Keratinocyte (primary cell): ENCODE measurements at regions not wholly inside any gene's neighbourhood (a gene's known extent, or its start where the extent isn't known, plus 50 kb on each side); places are given as distances from the start of the nearest gene placed in this dataset.

Experiments used
- DNase-seq: peaks from one replicate; pipeline ENCODE4 v3.0.0-alpha.2; 2011; ENCODE audit warnings: low read depth, missing footprints, low spot score
- FAIRE-seq: peaks from 2 replicates; lab custom pipeline; 2011; peaks lifted over from hg19 to GRCh38; lab: Jason Lieb, UNC
- H2AFZ ChIP-seq: 2 replicates; pipeline ENCODE4 v1.6.0; 2012; ENCODE audit warnings: low read length, control low read depth, inconsistent platforms; ENCODE audit not compliant: control insufficient read depth
- H3K27ac ChIP-seq: 2 replicates; pipeline ENCODE4 v1.5.1; 2011; ENCODE audit warnings: low read length; ENCODE audit not compliant: control insufficient read depth, insufficient read depth
- H3K27me3 ChIP-seq: 3 replicates; pipeline ENCODE4 v1.6.0; 2011; ENCODE audit warnings: low read length; ENCODE audit not compliant: control insufficient read depth, insufficient read depth; ENCODE audit errors: extremely low read depth
- H3K36me3 ChIP-seq, 2 experiments: 2 replicates in 1 of 2; 3 replicates in 1 of 2; pipeline ENCODE4 v1.5.1; 2011; ENCODE audit warnings: low read length in 2 of 2, mild to moderate bottlenecking in 1 of 2; ENCODE audit not compliant: control insufficient read depth in 2 of 2, insufficient read depth in 2 of 2; ENCODE audit errors: extremely low read depth in 1 of 2
- H3K4me1 ChIP-seq: 3 replicates; pipeline ENCODE4 v1.5.1; 2011; ENCODE audit warnings: low read length; ENCODE audit not compliant: control insufficient read depth, insufficient read depth; ENCODE audit errors: extremely low read depth
- H3K4me2 ChIP-seq: 3 replicates; pipeline ENCODE4 v1.6.0; 2011; ENCODE audit warnings: low read depth, low read length; ENCODE audit not compliant: control insufficient read depth, insufficient read depth; ENCODE audit errors: extremely low read depth
- H3K4me3 ChIP-seq, 3 experiments: fragments of 200-600 bp in 1 of 3; sonication (generic) in 1 of 3; 2 replicates in 2 of 3; 3 replicates in 1 of 3; pipeline ENCODE4 v1.5.1; 2011 to 2016; ENCODE audit warnings: low read length in 3 of 3, mild to moderate bottlenecking in 3 of 3, control low read depth in 2 of 3, inconsistent platforms in 1 of 3, low read depth in 1 of 3, mixed read lengths in 1 of 3, mixed run types in 1 of 3, moderate library complexity in 1 of 3; ENCODE audit not compliant: control insufficient read depth in 2 of 3, insufficient read depth in 2 of 3; ENCODE audit errors: extremely low read depth in 1 of 3
- H3K79me2 ChIP-seq: 2 replicates; pipeline ENCODE4 v1.6.0; 2012; ENCODE audit warnings: low read length; ENCODE audit not compliant: control insufficient read depth, insufficient read depth
- H3K9ac ChIP-seq: 3 replicates; pipeline ENCODE4 v1.6.0; 2011; ENCODE audit warnings: low read length; ENCODE audit not compliant: control insufficient read depth, insufficient read depth; ENCODE audit errors: extremely low read depth
- H3K9me1 ChIP-seq: 3 replicates; pipeline ENCODE4 v1.6.0; 2011; ENCODE audit warnings: low read length; ENCODE audit not compliant: control insufficient read depth, insufficient read depth; ENCODE audit errors: extremely low read depth
- H3K9me3 ChIP-seq: 2 replicates; pipeline ENCODE4 v1.5.1; 2012; ENCODE audit warnings: low read depth, low read length; ENCODE audit not compliant: control insufficient read depth
- H4K20me1 ChIP-seq: 3 replicates; pipeline ENCODE4 v1.6.0; 2011; ENCODE audit warnings: low read length; ENCODE audit not compliant: control insufficient read depth, insufficient read depth; ENCODE audit errors: extremely low read depth
- EZH2 ChIP-seq: IDR thresholded peaks from one replicate; pipeline ENCODE4 v1.6.1; 2012; ENCODE audit warnings: inconsistent platforms, mild to moderate bottlenecking, low read length, moderate library complexity
- dilution Hi-C: fragments of 300-500 bp; cut with MboI; formaldehyde crosslinking; loops from one replicate; pipeline ENCODE4 v1.7.0; 2020; ENCODE audit warnings: low sequenced_read_pairs; ENCODE audit not compliant: extremely low pct_ligation_motif_present
- TF ChIP-seq, protein P1 (sequence below), 3 experiments: IDR thresholded peaks in 1 of 3; conservative IDR thresholded peaks in 1 of 3; optimal IDR thresholded peaks in 1 of 3; 2 replicates in 2 of 3; 3 replicates in 1 of 3; pipeline versions ENCODE3 to v1.5.1; 2011; ENCODE audit warnings: low read length in 3 of 3, mild to moderate bottlenecking in 3 of 3, moderate library complexity in 2 of 3, control low read depth in 1 of 3, inconsistent platforms in 1 of 3; ENCODE audit not compliant: insufficient read depth in 2 of 3; ENCODE audit errors: extremely low read depth in 1 of 3

DNA sequence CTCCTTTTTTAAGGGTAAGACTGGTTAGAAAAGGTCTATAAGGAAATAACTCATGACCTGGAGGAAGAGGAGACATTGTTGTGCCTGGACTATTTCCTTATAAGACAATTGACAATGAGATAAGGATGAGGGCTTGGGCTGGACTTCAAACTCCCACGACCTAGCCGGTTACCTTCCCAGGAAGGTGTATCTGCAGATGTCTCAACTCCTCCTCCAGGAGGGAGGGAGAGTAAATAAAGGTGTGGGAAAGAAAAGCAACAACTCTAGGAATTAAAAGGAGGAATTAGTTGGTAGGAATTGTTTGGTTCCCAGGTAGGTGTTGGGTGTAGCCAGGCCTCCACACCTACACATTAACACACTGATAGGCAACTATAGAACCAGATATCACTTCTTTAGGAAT lies 97.8 kb upstream of the TBL1XR1 start:
- no peak for TF ChIP-seq EZH2
- TF ChIP-seq, protein P1, sequence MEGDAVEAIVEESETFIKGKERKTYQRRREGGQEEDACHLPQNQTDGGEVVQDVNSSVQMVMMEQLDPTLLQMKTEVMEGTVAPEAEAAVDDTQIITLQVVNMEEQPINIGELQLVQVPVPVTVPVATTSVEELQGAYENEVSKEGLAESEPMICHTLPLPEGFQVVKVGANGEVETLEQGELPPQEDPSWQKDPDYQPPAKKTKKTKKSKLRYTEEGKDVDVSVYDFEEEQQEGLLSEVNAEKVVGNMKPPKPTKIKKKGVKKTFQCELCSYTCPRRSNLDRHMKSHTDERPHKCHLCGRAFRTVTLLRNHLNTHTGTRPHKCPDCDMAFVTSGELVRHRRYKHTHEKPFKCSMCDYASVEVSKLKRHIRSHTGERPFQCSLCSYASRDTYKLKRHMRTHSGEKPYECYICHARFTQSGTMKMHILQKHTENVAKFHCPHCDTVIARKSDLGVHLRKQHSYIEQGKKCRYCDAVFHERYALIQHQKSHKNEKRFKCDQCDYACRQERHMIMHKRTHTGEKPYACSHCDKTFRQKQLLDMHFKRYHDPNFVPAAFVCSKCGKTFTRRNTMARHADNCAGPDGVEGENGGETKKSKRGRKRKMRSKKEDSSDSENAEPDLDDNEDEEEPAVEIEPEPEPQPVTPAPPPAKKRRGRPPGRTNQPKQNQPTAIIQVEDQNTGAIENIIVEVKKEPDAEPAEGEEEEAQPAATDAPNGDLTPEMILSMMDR (optimal IDR thresholded peaks at IDR 0.05 in 1 of 3, IDR thresholded peaks at IDR 0.05 in 1 of 3, conservative IDR thresholded peaks at IDR 0.05 in 1 of 3; ENCODE audit: extremely low read depth in 1 of 3, insufficient read depth in 2 of 3, low read length in 3 of 3), result no peak
- Histone ChIP-seq H3K79me2 (no peaks in the 10 kb centered on the region), H3K4me3 (no peak overlapping the region), H3K9me3 (no peaks in the 10 kb centered on the region), H3K9me1 (no peaks in the 10 kb centered on the region), H3K36me3 (no peaks in the 10 kb centered on the region), H3K27ac (peak overlapping the region; percentile 1), H3K4me2 (no peak overlapping the region), H3K9ac (no peak overlapping the region), H3K27me3 (no peaks in the 10 kb centered on the region), H4K20me1 (no peaks in the 10 kb centered on the region), H2AFZ (no peak overlapping the region), H3K4me1 (peaks cover 12% of the 10 kb centered on the region)
- FAIRE-seq (no peak), DNase-seq (no peak)
- dilution Hi-C loops, result no loop called here

GRCh38 chr3:177299250-177299649 lies 102.0 kb upstream of the TBL1XR1 start:
- Histone ChIP-seq H3K4me1 (peaks cover 6% of the 10 kb centered on the region), H3K27me3 (no peaks in the 10 kb centered on the region), H3K79me2 (no peaks in the 10 kb centered on the region), H2AFZ (no peak overlapping the region), H3K9me1 (no peaks in the 10 kb centered on the region), H3K4me3 (no peak overlapping the region), H4K20me1 (no peaks in the 10 kb centered on the region), H3K36me3 (no peaks in the 10 kb centered on the region), H3K27ac (no peak overlapping the region), H3K9ac (no peak overlapping the region), H3K9me3 (no peaks in the 10 kb centered on the region), H3K4me2 (no peak overlapping the region)
- FAIRE-seq (no peak), DNase-seq (no peak)
- dilution Hi-C loops, result no loop called here
- TF ChIP-seq EZH2, result no peak
- TF ChIP-seq, protein P1 (optimal IDR thresholded peaks at IDR 0.05 in 1 of 3, IDR thresholded peaks at IDR 0.05 in 1 of 3, conservative IDR thresholded peaks at IDR 0.05 in 1 of 3; ENCODE audit: extremely low read depth in 1 of 3, insufficient read depth in 2 of 3, low read length in 3 of 3), result no peak
